Skeletal muscle tissue (tissue), 3 donors: ENCODE measurements at regions not wholly inside any gene's neighbourhood (a gene's known extent, or its start where the extent isn't known, plus 50 kb on each side); places are given as distances from the start of the nearest gene placed in this dataset.
"Not testable (repeated sequence)": the region's sequence is repeated elsewhere in the genome, so short reads cannot be mapped to it uniquely, and the experiment has no call there.

Experiments
- H3K27ac ChIP-seq: one replicate; pipeline ENCODE4 v1.7.0; 2013; ENCODE audit warnings: mild to moderate bottlenecking, low read depth, low read length, inconsistent platforms
- H3K27me3 ChIP-seq, 3 donors: one replicate each; pipeline ENCODE4 v1.7.0; 2013; ENCODE audit warnings: low read length in 3 of 3; ENCODE audit not compliant: control insufficient read depth in 3 of 3, insufficient read depth in 3 of 3
- H3K36me3 ChIP-seq, 3 donors: one replicate each; pipeline ENCODE4 v1.7.0; 2013; ENCODE audit warnings: low read length in 3 of 3; ENCODE audit not compliant: control insufficient read depth in 3 of 3, insufficient read depth in 3 of 3
- H3K4me1 ChIP-seq, 3 donors: one replicate each; pipeline ENCODE4 v1.7.0; 2013; ENCODE audit warnings: low read length in 3 of 3, mild to moderate bottlenecking in 3 of 3; ENCODE audit not compliant: control insufficient read depth in 3 of 3, insufficient read depth in 3 of 3
- H3K4me3 ChIP-seq, 3 donors: one replicate each; pipeline ENCODE4 v1.7.0; 2013; ENCODE audit warnings: low read length in 3 of 3
- H3K9ac ChIP-seq, 3 donors: one replicate each; pipeline ENCODE4 v1.7.0; 2013; ENCODE audit warnings: low read length in 3 of 3, mild to moderate bottlenecking in 3 of 3, moderate library complexity in 2 of 3, low read depth in 1 of 3
- H3K9me3 ChIP-seq, 3 donors: one replicate each; pipeline ENCODE4 v1.7.0; 2013; ENCODE audit warnings: low read length in 3 of 3; ENCODE audit not compliant: control insufficient read depth in 3 of 3
- donor health status: Osteomylitis.

DNA sequence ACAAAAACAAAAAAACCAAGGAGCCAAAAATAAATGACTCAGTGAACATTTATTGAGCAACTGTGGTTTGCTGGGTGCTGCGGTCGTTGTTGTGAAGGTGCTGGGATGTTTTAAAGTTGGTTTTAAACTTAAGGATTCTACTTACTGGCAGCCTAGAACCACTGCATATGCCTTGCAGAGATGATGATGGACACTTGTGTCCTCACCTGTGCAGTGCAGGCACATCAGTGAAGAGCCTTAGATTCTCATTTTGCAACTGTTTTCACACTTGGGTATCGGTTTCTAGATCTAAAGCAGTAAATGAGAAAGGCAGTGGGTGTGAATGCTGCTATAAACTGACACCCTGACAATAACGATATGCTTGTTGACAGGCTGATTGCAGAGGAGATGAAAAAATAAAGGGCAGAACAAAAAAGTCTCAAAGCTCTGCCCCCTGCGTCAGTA lies 68.8 kb downstream of the UTRN start:
- peaks cover 13 to 19% (median 18%) of the 10 kb centered on the region in 3 donors for H3K4me1 ChIP-seq
- no peak overlapping the region for H3K4me3 ChIP-seq
- no peak overlapping the region for H3K9ac ChIP-seq
- H3K36me3 ChIP-seq = no peaks in the 10 kb centered on the region
- no peaks in the 10 kb centered on the region for H3K9me3 ChIP-seq
- no peaks in the 10 kb centered on the region for H3K27me3 ChIP-seq
- no peak overlapping the region for H3K27ac ChIP-seq

DNA sequence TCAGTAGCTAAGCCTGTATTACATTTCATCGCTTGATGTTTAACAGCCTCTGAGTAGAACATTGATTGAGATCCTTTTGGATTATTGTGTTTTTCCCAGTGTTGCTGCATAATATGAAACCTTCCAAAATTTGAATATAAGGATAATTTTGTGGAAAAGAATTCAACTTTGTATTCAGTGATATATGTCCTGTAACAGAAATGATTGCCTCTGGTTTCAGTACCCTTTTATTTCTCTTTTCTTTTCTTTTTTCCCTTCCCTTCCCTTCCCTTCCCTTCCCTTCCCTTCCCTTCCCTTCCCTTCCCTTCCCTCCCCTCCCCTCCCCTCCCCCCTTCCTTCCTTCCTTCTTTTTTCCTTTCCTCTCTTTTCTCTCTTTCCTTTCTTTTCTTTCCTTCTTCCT lies 74.6 kb downstream of the UTRN start:
- Histone ChIP-seq H3K4me3 (no peak overlapping the region), H3K9me3 (no peaks in the 10 kb centered on the region), H3K27me3 (no peaks in the 10 kb centered on the region), H3K27ac (no peak overlapping the region), H3K36me3 (no peaks in the 10 kb centered on the region), H3K9ac (no peak overlapping the region), H3K4me1 (peaks cover 8 to 25% (median 18%) of the 10 kb centered on the region in 3 donors)

DNA sequence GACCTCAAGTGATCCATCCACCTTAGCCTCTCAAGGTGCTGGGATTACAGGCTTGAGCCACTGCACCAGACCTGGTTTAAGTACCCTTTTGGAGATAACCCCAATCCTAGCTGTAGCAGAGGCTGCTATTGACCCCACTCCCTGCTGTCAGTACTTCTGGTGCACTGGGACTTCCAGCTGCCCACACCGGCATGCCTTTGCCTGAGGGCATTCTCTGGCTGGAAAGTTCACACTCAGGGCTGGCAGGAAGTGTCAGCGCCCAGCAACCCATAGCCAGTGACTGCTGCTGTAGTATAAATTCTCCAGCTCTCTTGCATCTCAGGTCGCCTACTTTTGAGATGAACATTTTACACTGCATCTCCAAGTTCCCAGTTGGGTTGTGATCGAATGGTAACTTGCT lies 75.3 kb downstream of the UTRN start:
- Histone ChIP-seq H3K9me3 (no peaks in the 10 kb centered on the region), H3K27ac (no peak overlapping the region), H3K9ac (no peak overlapping the region), H3K36me3 (no peaks in the 10 kb centered on the region), H3K4me1 (peaks cover 9 to 27% (median 19%) of the 10 kb centered on the region in 3 donors), H3K27me3 (no peaks in the 10 kb centered on the region), H3K4me3 (no peak overlapping the region)

DNA sequence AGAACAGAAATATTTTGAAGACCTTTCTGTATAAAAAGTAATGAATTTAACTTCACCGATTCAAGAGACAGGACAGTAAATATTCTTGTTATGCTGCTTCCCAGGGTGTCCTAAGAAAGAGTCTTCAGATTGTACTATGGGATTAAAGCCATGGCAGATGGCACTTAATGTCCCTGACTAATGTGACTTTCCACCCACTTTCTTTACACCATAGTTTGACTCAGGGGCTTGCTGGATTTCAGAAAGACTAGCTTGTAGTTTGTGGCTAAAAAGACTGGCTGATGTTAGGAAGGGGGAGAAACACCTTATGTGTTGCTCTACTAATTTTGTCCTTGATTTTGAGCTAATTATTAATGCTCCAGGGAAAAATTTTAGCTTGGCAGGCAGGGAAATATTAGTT lies 75.9 kb downstream of the UTRN start:
- no peaks in the 10 kb centered on the region for H3K27me3 ChIP-seq
- H3K9ac ChIP-seq = no peak overlapping the region
- no peaks in the 10 kb centered on the region for H3K9me3 ChIP-seq
- H3K4me3 ChIP-seq = no peak overlapping the region
- H3K36me3 ChIP-seq = no peaks in the 10 kb centered on the region
- H3K4me1 ChIP-seq = peaks cover 9 to 27% (median 19%) of the 10 kb centered on the region in 3 donors
- H3K27ac ChIP-seq = no peak overlapping the region

DNA sequence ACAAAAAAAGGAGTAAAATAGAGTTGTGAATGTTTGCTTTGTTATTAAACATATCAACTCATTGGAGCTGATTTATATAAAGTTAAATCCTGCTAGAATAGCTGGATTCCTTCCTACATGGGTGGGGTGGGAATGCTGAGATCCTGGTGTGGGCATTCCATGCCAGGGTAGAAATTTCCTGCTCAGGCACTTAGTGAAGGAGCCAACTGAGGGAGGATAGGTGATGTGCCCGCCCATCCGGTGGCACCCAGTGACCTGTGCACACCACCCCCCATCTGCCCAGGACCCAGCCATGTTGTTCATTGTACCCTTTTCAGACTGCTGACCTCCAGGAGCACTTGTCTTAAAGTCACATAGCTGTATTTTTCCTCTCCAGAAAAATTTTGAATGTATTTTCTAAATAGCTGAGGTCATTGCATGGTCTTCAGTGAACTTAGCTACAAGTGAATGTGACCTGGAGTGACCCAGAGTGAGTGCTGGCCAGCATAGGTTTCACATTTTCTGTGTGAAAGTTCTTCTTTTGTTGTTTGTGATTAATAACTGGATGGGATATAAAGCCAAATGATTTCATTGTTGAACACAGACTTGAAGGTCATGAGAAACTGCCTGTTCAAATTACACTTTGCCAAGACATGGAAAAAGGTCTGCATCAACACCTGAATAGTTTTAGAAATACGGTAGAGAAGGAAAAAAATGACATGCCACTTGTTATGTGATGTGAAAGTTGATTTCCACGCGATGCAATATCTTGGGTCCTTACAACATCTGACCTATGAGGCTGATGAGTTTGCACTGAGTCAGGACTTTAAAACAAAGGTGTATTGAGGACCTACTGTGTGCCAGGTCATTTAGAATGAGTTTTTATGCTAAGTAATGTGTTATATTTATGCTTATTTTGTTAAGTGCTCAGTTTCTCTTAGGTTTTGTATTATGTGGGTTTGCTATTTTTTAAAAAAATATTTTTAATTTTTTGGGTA lies 77.2 kb downstream of the UTRN start:
- no peaks in the 10 kb centered on the region for H3K36me3 ChIP-seq
- no peaks in the 10 kb centered on the region for H3K9me3 ChIP-seq
- no peaks in the 10 kb centered on the region for H3K27me3 ChIP-seq
- peaks cover 9 to 27% (median 19%) of the 10 kb centered on the region in 3 donors for H3K4me1 ChIP-seq
- no peak overlapping the region for H3K4me3 ChIP-seq
- H3K27ac ChIP-seq = no peak overlapping the region
- H3K9ac ChIP-seq = no peak overlapping the region

- H3K4me1 ChIP-seq = peaks cover 7 to 22% (median 15%) of the 10 kb centered on the region in 3 donors
- no peaks in the 10 kb centered on the region for H3K27me3 ChIP-seq
- H3K27ac ChIP-seq = no peak overlapping the region
- no peaks in the 10 kb centered on the region for H3K36me3 ChIP-seq
- no peak overlapping the region for H3K9ac ChIP-seq
- no peak overlapping the region for H3K4me3 ChIP-seq
- no peaks in the 10 kb centered on the region for H3K9me3 ChIP-seq
These were observed 79.1 kb downstream of the UTRN start for GRCh38 chr6:144364208-144364720.

DNA sequence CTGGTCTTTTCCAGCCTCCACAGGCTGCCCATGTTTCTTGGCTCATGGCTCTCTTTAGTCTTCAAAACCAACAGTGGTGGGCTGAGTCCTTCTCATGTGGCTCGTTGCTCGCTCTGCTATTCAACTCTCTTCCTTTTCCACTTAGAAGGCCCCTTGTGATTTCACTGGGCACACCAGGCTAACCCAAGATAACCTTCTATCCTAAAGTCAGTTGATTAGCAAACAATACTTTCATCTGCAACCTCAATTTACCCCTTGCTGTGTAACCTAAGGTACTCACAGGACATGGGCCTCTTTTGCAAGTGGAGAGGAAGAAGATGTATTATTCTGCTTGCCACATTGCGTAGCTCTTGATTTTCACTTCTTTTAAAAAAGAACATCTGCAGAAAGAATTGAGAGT lies 79.6 kb downstream of the UTRN start:
- H3K27me3 ChIP-seq = no peaks in the 10 kb centered on the region
- H3K4me3 ChIP-seq = no peak overlapping the region
- no peaks in the 10 kb centered on the region for H3K9me3 ChIP-seq
- no peak overlapping the region for H3K9ac ChIP-seq
- no peak overlapping the region for H3K27ac ChIP-seq
- H3K4me1 ChIP-seq = peaks cover 7 to 22% (median 15%) of the 10 kb centered on the region in 3 donors
- H3K36me3 ChIP-seq = no peaks in the 10 kb centered on the region

DNA sequence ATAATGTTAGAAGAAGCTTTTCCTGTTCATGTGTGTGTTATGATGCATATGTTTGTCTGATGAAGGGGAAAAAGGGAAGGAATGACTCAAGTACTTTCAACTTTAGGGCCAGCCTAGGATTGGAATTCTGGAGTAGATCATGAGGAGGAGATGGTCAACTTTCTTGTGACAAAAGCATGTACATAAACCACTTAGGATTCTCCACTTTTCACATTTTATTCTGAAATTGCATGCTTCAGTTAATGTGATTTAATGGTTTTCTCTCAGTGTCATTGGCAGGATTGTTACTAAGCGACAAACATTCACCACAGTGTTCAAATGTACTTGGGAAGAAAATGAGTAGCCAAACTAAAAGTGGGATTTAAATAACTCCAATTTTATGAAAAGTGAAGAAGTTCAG lies 80.1 kb downstream of the UTRN start:
- Histone ChIP-seq H3K4me1 (peaks cover 7 to 21% (median 13%) of the 10 kb centered on the region in 3 donors), H3K27ac (no peak overlapping the region), H3K27me3 (no peaks in the 10 kb centered on the region)

DNA sequence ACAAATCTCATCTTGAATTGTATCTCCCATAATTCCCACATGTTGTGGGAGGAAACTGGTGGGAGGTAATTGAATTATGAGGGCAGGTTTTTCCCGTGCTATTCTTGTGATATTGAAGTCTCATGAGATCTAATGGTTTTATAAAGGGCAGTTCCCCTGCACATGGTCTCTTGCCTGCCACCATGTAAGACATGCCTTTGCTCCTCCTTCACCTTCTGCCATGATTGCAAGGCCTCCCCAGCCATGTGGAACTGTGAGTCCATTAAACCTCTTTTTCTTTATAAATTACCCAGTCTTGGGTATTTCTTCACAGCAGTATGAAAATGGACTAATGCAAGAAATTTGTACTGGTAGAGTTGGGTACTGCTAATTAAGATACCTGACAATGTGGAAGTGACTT lies 84.6 kb downstream of the UTRN start:
- not testable (repeated sequence) for H3K4me3 ChIP-seq, H3K9me3 ChIP-seq, H3K9ac ChIP-seq, H3K27ac ChIP-seq, H3K36me3 ChIP-seq, H3K4me1 ChIP-seq, H3K27me3 ChIP-seq

More for the DNA sequence above, 80.1 kb downstream of the UTRN start:
- no peaks in the 10 kb centered on the region for H3K36me3 ChIP-seq
- H3K9me3 ChIP-seq = no peaks in the 10 kb centered on the region
- no peak overlapping the region for H3K4me3 ChIP-seq
- no peak overlapping the region for H3K9ac ChIP-seq

- no peaks in the 10 kb centered on the region for H3K27me3 ChIP-seq
- H3K27ac ChIP-seq = no peak overlapping the region
- no peaks in the 10 kb centered on the region for H3K9me3 ChIP-seq
- H3K4me1 ChIP-seq = peaks cover 2 to 8% (median 6%) of the 10 kb centered on the region in 3 donors
- no peak overlapping the region for H3K9ac ChIP-seq
- H3K36me3 ChIP-seq = no peaks in the 10 kb centered on the region
- H3K4me3 ChIP-seq = no peak overlapping the region
These were observed 87.0 kb downstream of the UTRN start for GRCh38 chr6:144372116-144372515.
